C4-2B (cell line): ENCODE measurements at regions not wholly inside any gene's neighbourhood (a gene's known extent, or its start where the extent isn't known, plus 50 kb on each side); places are given as distances from the start of the nearest gene placed in this dataset.

Experiments
- CTCF ChIP-seq: fragments of 450-650 bp; conservative IDR thresholded peaks from 2 replicates; pipeline ENCODE4 v1.5.1; 2017; ENCODE audit warnings: mild to moderate bottlenecking
- ZFX ChIP-seq: fragments of 450-650 bp; IDR thresholded peaks from 2 replicates; pipeline ENCODE4 v1.6.1; 2017

- TF ChIP-seq CTCF (no peak), ZFX (no peak)
Observed at GRCh38 chr15:100737214-100737613, 134.8 kb downstream of the ASB7 start.
